HG02981 (cell line): ENCODE measurements at regions not wholly inside any gene's neighbourhood (a gene's known extent, or its start where the extent isn't known, plus 50 kb on each side); places are given as distances from the start of the nearest gene placed in this dataset.

Experiments used
- ATAC-seq: cut with Tn5 transposase; IDR thresholded peaks from one replicate; pipeline ENCODE4 v1.9.1; 2021; ENCODE audit warnings: mild to moderate bottlenecking, moderate library complexity; ENCODE audit not compliant: unreplicated experiment

GRCh38 chr12:11946161-11946560 is 124.6 kb upstream of the BCL2L14 start:
- no peak for ATAC-seq

- ATAC-seq: no peak
Observed at GRCh38 chr12:11947213-11947612, 123.5 kb upstream of the BCL2L14 start.

GRCh38 chr12:11949738-11950411 is 120.9 kb upstream of the BCL2L14 start:
- no peak for ATAC-seq

GRCh38 chr12:11951209-11951608 is 119.5 kb upstream of the BCL2L14 start:
- ATAC-seq: no peak

- ATAC-seq: no peak
Observed at GRCh38 chr12:11953523-11953922, 117.2 kb upstream of the BCL2L14 start.

- no peak for ATAC-seq
Observed at GRCh38 chr12:11954181-11954580, 116.6 kb upstream of the BCL2L14 start.

- no peak for ATAC-seq
Observed at GRCh38 chr12:11958221-11959091, 112.3 kb upstream of the BCL2L14 start.

- ATAC-seq: no peak
Observed at GRCh38 chr12:11959117-11959823, 111.5 kb upstream of the BCL2L14 start.

- no peak for ATAC-seq
Observed at GRCh38 chr12:11960646-11961045, 110.1 kb upstream of the BCL2L14 start.

- ATAC-seq: no peak
Observed at GRCh38 chr12:11961686-11962085, 109.1 kb upstream of the BCL2L14 start.

- no peak for ATAC-seq
Observed at GRCh38 chr12:11962860-11963259, 107.9 kb upstream of the BCL2L14 start.

GRCh38 chr12:11963841-11964471 is 106.8 kb upstream of the BCL2L14 start:
- ATAC-seq: no peak

- ATAC-seq: no peak
Observed at GRCh38 chr12:11965258-11965910, 105.4 kb upstream of the BCL2L14 start.

- no peak for ATAC-seq
Observed at GRCh38 chr12:11967376-11968047, 103.2 kb upstream of the BCL2L14 start.

- no peak for ATAC-seq
Observed at GRCh38 chr12:11968048-11968383, 102.7 kb upstream of the BCL2L14 start.

- ATAC-seq: no peak
Observed at GRCh38 chr12:11968516-11968915, 102.2 kb upstream of the BCL2L14 start.

- ATAC-seq: peak; percentile 73
Observed at GRCh38 chr12:11969437-11970154, 101.1 kb upstream of the BCL2L14 start.

- no peak for ATAC-seq
Observed at GRCh38 chr12:11970155-11970520, 100.6 kb upstream of the BCL2L14 start.

GRCh38 chr12:11973396-11973795 is 97.3 kb upstream of the BCL2L14 start:
- ATAC-seq: no peak

- ATAC-seq: no peak
Observed at GRCh38 chr12:11976005-11976404, 94.7 kb upstream of the BCL2L14 start.
